ENCODE measurements at regions not wholly inside any gene's neighbourhood (a gene's known extent, or its start where the extent isn't known, plus 50 kb on each side); places are given as distances from the start of the nearest gene placed in this dataset.

DNA sequence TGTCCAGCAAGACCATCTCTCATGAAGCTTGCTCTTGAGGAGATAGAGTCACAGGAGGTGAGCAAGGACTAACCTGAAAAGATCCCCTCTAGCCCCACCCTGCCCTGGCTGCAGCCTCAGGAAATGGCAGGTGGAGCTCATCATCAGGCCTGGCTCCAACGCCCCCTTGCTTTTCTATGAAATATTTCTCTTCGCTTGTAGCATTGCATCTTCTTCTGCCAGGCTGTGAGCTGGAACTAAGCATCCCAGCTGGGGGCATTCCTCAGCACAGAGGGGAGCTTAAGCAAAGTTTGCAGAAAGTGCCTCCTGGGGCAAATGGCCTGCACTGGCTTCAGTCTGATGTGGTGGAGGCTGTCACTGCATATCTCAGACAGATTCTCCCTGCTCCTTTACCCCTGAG lies 90.1 kb upstream of the LGALSL start:
- no peak for DNase-seq (ENCODE audit: low read depth, low spot score)

- no peak for DNase-seq (ENCODE audit: low read depth, low spot score)
Measured at GRCh38 chr2:64367444-64368232, 86.3 kb upstream of the LGALSL start.

DNA sequence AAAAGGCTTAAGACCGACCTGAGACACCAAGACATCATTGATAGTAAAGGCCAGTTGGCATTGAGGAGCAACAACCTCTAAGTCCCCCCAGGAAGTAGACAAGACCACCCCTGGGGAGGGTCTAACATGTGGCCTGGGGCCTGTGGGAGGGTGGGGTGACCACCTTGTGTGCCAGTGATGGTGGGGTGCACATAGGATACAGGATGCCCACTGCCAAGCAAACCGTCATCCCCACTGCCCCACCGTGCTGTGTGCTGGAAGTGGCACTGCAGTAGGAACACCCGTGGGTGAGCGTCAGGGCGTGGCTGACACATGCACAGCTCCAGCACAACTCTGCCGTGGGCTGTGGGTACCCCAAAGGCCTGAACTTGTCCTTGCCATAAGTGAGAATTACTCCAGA lies 84.3 kb upstream of the LGALSL start:
- DNase-seq (ENCODE audit: low read depth, low spot score) = no peak

- no peak for DNase-seq (ENCODE audit: low read depth, low spot score)
Measured at GRCh38 chr2:64371727-64372126, 82.2 kb upstream of the LGALSL start.

GRCh38 chr2:64374686-64375085 lies 79.3 kb upstream of the LGALSL start:
- DNase-seq (ENCODE audit: low read depth, low spot score) = no peak

DNA sequence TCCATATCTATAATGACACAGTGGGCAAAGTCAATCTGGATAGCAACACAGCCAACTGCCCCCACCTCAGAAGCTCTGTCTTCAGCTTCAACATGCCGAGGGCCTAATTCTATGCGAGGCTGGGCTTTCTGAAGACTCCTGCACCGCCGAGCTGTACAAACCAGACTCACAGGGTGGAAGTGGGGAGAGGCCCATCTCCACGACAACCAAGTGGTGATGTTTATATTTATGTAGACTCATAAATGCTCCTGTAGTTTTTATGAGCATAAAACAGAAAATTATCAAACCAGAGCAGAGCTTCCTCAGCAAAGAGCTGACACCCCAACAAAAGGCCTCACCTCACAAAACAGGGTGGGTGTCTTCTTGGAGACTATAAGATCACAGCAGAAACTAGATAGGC lies 77.0 kb upstream of the LGALSL start:
- no peak for DNase-seq (ENCODE audit: low read depth, low spot score)

GRCh38 chr2:64379186-64379585 lies 74.8 kb upstream of the LGALSL start:
- no peak for DNase-seq (ENCODE audit: low read depth, low spot score)

DNA sequence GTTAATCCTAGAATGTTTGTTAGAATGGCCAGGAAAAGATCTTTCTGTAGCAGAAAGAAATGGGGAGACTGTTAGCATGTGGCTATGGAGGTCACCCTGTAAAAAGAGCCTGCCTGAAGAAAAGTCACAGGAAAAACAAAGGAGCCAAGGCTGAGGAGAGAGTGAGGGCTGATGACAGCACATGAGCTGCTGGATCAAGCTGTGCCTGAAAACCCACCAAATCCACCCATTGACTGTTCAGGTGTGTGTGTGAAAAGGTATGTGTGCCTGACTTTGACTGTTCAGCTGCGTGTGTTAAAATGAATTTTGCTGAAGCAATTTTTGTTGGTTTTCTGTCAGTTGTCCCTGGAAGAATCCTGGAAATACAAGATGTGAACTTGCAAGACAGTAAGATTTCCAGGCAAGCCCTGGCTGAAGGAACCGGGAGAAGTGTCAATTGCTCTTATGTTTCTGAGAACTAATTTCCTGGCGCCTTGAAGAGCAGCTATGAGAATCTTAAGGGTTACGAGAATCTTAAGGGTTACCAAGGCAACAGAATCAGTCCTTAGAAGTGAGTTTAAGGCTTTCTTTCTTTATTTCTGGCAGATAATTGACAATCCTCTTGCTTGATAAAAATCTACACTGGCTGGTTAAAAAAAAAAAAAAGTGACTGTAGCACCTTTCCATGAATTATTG lies 73.0 kb upstream of the LGALSL start:
- DNase-seq (ENCODE audit: low read depth, low spot score) = no peak

GRCh38 chr2:64383016-64383591 lies 70.9 kb upstream of the LGALSL start:
- no peak for DNase-seq (ENCODE audit: low read depth, low spot score)

DNA sequence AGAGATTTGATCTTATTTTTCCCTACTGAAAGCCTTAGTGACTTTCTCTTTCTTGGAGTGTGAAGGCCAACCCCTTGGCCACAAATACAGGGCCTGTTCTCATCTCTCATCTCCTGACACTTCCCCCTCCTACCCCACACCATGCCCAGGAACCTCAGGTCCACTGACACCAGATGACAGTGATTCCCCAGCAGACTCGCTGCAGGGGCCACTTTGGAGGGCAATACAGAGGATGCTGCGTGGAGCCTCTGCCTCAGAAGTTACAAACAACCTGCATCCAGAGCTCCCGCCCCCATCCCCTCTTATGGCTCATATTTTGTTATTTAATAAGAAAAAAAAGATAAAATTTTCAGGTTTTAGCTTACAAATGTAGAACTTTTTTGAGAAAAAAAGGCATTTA lies 70.1 kb upstream of the LGALSL start:
- DNase-seq (ENCODE audit: low read depth, low spot score) = no peak

GRCh38 chr2:64386676-64387075 lies 67.3 kb upstream of the LGALSL start:
- DNase-seq (ENCODE audit: low read depth, low spot score) = no peak

DNA sequence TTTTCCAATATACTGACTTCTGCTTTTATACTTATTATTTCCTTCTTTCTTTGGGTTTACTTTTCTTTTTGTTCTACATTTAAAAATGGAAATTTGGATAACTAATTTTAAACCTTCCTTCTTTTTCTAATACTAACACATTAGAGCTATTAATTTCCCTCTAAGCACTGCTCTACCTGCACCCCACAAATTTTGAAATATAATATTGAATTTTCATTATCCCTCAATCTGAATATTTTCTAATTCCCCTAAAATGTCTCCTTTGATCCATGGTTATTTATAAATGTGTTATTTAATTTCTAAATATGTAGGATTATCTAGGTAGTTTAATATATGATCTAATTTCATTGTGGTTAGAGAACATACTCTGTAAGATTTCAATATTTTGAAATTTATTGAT lies 63.4 kb upstream of the LGALSL start:
- no peak for DNase-seq (ENCODE audit: low read depth, low spot score)

DNA sequence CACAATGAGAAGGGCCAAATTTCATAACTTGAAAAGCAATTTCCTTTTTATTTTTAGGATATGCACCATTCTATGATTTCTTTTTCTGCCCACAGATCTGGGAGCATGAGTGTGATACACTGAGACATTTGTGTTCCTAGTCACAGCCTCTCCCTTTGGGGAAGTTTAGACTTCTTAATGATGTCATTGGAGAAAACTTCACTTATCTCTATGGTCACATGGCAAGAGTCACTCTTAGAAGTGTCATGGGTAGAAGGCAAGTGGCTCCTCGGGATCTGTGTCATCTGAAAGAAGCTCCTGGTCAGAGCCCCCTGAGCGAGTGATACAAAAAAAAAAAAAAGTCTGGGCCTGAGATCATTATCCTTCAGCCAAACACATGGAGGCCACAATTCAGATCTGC lies 62.5 kb upstream of the LGALSL start:
- DNase-seq (ENCODE audit: low read depth, low spot score) = no peak

- DNase-seq (ENCODE audit: low read depth, low spot score) = no peak
Measured at GRCh38 chr2:64391940-64392339, 62.0 kb upstream of the LGALSL start.

- DNase-seq (ENCODE audit: low read depth, low spot score) = no peak
Measured at GRCh38 chr2:64392529-64392928, 61.4 kb upstream of the LGALSL start.

- DNase-seq (ENCODE audit: low read depth, low spot score) = no peak
Measured at GRCh38 chr2:64393383-64394010, 60.5 kb upstream of the LGALSL start.

GRCh38 chr2:64394153-64394552 lies 59.8 kb upstream of the LGALSL start:
- no peak for DNase-seq (ENCODE audit: low read depth, low spot score)

DNA sequence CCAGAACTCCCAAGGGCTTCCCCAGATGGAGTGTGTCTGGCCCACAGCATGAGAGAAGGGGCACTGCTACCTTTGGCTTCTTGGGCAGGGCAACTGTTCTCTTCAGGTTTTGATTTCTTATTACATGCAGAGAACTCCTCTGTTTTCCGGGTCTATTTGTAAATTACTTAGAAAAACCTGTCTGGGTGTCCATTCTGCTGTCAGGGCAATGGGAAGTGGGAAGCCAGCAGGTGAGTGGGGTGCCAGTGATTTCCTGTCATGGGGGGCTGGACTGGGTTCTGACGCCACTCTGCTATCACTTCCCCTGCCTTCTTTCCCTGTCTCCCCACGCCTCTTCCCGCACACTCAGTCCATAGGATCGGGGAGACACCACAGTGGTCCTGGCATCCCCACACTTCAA lies 58.0 kb upstream of the LGALSL start:
- DNase-seq (ENCODE audit: low read depth, low spot score) = no peak

GRCh38 chr2:64396551-64396950 lies 57.4 kb upstream of the LGALSL start:
- no peak for DNase-seq (ENCODE audit: low read depth, low spot score)

DNA sequence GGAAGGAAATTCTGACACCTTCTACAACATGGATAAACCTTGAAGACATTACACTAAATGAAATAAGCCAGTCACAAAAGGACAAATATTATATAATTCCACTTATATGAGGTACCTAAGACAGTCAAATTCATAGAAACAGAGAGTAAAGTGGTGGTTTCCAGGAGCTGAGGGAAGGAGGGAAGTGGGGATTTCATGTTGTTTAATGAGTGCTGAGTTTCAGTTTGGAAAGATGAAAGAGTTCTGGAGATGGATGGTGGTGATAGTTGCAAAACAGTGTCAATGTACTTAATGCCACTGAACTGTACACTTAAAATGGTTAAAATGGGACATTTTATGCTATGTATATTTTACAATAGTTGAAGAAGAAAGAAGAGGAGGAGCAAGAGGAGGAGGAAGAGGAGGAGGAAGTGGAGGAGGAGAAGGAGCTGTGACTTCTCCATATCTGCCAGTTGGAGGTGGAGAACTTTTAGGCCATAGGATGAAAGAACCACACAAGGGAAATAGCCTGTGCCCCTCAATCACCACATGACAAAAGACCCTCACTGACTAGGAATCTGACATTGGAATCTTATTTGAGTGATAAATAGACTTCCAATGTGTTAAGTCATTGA lies 55.3 kb upstream of the LGALSL start:
- no peak for DNase-seq (ENCODE audit: low read depth, low spot score)

DNA sequence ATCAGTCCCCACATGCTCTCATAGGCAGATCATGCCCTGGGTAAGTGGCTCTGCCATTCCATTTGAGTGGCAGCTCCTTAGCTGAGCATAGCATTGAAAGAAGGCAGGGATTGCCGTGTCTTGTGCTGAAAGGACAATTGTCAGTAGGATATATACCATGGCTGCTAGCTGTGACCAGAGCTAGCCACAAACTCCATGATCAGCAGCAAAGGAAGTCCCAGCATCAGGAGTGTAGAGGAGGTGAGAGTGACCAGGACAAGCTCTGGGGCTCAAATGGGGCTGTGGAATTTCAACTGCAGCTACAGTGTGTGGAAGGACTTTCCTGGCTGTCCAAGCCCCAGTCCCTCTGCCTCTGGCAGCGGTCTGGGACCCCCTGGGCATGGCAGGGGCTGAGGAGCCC lies 54.4 kb upstream of the LGALSL start:
- no peak for DNase-seq (ENCODE audit: low read depth, low spot score)

All from pulmonary artery endothelial cell (primary cell).